HepG2 (cell line): ENCODE measurements at regions not wholly inside any gene's neighbourhood (a gene's known extent, or its start where the extent isn't known, plus 50 kb on each side); places are given as distances from the start of the nearest gene placed in this dataset.
"Not testable (repeated sequence)": the region's sequence is repeated elsewhere in the genome, so short reads cannot be mapped to it uniquely, and the experiment has no call there.

ENCODE experiments used
- ATAC-seq: fragments of 200-7000 bp; cut with Tn5 transposase; 3 replicates; pipeline ENCODE4 v1.9.1; 2020; ENCODE audit warnings: mild to moderate bottlenecking, moderate library complexity
- BruUV-seq: library from RNA; stranded (reverse); fragments of 400-500 nt; replicated peaks from 2 replicates; lab custom pipeline; 2021; lab: Mats Ljungman, UMichigan
- CTCF ChIA-PET: fragments of 300-600 bp; formaldehyde crosslinking; extraction: SDS; loops from one replicate; lab custom pipeline; 2021; ENCODE audit warnings: low total read pairs, inconsistent platforms, low intra/inter-chr PET ratio; lab: Yijun Ruan, JAX
- POLR2A ChIA-PET: fragments of 350-600 bp; sonication (Branson Sonifier 250); formaldehyde crosslinking; loops from one replicate; lab custom pipeline; 2020; ENCODE audit warnings: antibody characterized with exemption, inconsistent platforms; lab: Yijun Ruan, JAX
- DNase-seq: peaks from one replicate; pipeline ENCODE4 v3.0.0-alpha.2; 2015; ENCODE audit warnings: low spot score
- FAIRE-seq: peaks from 3 replicates; lab custom pipeline; 2011; peaks lifted over from hg19 to GRCh38; lab: Jason Lieb, UNC
- H2AFZ ChIP-seq: one replicate; pipeline ENCODE4 v1.6.1; 2011; ENCODE audit warnings: low read length, inconsistent platforms
- H3K27ac ChIP-seq: fragments of 300-600 bp; 3 replicates; pipeline ENCODE4 v1.8.0; 2011; ENCODE audit warnings: mixed run types, mild to moderate bottlenecking, mixed read lengths, low read length, inconsistent platforms; ENCODE audit not compliant: insufficient read depth; ENCODE audit errors: extremely low read length
- H3K27me3 ChIP-seq, 2 experiments: fragments of 200-600 bp in 1 of 2; 2 replicates in 1 of 2; 3 replicates in 1 of 2; pipeline versions ENCODE4 v1.6.0 to v1.8.0; 2011; ENCODE audit warnings: low read length in 2 of 2, mild to moderate bottlenecking in 2 of 2, moderate library complexity in 2 of 2, inconsistent platforms in 1 of 2; ENCODE audit not compliant: insufficient read depth in 2 of 2, control insufficient read depth in 1 of 2
- H3K36me3 ChIP-seq, 2 experiments: fragments of 200-600 bp in 1 of 2; replicated peaks in 1 of 2; 2 replicates in 1 of 2; 3 replicates in 1 of 2; pipeline versions ENCODE4 v1.5.1 to v1.8.0; 2011; ENCODE audit warnings: low read length in 2 of 2, inconsistent platforms in 1 of 2; ENCODE audit not compliant: insufficient read depth in 2 of 2, control insufficient read depth in 1 of 2
- H3K4me1 ChIP-seq: 2 replicates; pipeline ENCODE4 v1.5.1; 2012; ENCODE audit warnings: low read length, inconsistent platforms; ENCODE audit not compliant: insufficient read depth
- H3K4me2 ChIP-seq: 2 replicates; pipeline ENCODE4 v1.6.0; 2011; ENCODE audit warnings: low read depth, low read length, inconsistent platforms
- H3K4me3 ChIP-seq, 3 experiments: fragments of 200-600 bp in 1 of 3; sonication (generic), shearing (Covaris generic) in 1 of 3; replicated peaks in 1 of 3; 2 replicates each; pipeline ENCODE4 v1.5.1; 2011 to 2016; ENCODE audit warnings: low read length in 3 of 3, inconsistent platforms in 2 of 3, low read depth in 2 of 3, mild to moderate bottlenecking in 2 of 3, control low read depth in 1 of 3, mixed read lengths in 1 of 3; ENCODE audit not compliant: insufficient read depth in 1 of 3
- H3K79me2 ChIP-seq: one replicate; pipeline ENCODE4 v1.6.1; 2011; ENCODE audit warnings: low read length, inconsistent platforms; ENCODE audit not compliant: insufficient read depth
- H3K9ac ChIP-seq: 2 replicates; pipeline ENCODE4 v1.6.0; 2011; ENCODE audit warnings: mild to moderate bottlenecking, low read depth, low read length, inconsistent platforms; ENCODE audit not compliant: insufficient read depth
- H3K9me3 ChIP-seq: 2 replicates; pipeline ENCODE4 v1.5.1; 2012; ENCODE audit warnings: mild to moderate bottlenecking, low read length
- H4K20me1 ChIP-seq: 2 replicates; pipeline ENCODE4 v1.6.0; 2011; ENCODE audit warnings: inconsistent platforms, mild to moderate bottlenecking, low read length, moderate library complexity; ENCODE audit not compliant: insufficient read depth
- HNRNPL ChIP-seq: fragments of 200-400 bp; formaldehyde crosslinking; IDR thresholded peaks from 2 replicates; pipeline ENCODE4 v1.6.1; 2017; ENCODE audit warnings: mild to moderate bottlenecking, low read depth, low read length
- HNRNPLL ChIP-seq: fragments of 200-400 bp; formaldehyde crosslinking; IDR thresholded peaks from 2 replicates; pipeline ENCODE4 v1.6.1; 2017; ENCODE audit warnings: mild to moderate bottlenecking, low read depth, low read length; ENCODE audit not compliant: poor library complexity, severe bottlenecking
- NONO ChIP-seq, 2 experiments: fragments of 450-650 bp in 1 of 2; sonication (generic) in 1 of 2; formaldehyde crosslinking in 1 of 2; IDR thresholded peaks in 1 of 2; conservative IDR thresholded peaks in 1 of 2; 2 replicates each; pipeline versions ENCODE4 v1.6.1 to v1.8.0; 2017 to 2022; ENCODE audit warnings: mild to moderate bottlenecking in 1 of 2, missing genetic modification reagents in 1 of 2, moderate library complexity in 1 of 2
- PCBP1 ChIP-seq: fragments of 200-400 bp; formaldehyde crosslinking; IDR thresholded peaks from 2 replicates; pipeline ENCODE4 v1.6.1; 2017; ENCODE audit warnings: mild to moderate bottlenecking, low read depth, low read length, borderline replicate concordance
- RAD21 ChIP-seq: fragments of 450-650 bp; formaldehyde crosslinking; IDR thresholded peaks from 2 replicates; pipeline ENCODE4 v1.5.0; 2020; ENCODE audit warnings: mild to moderate bottlenecking
- SAFB2 ChIP-seq: sonication (generic); formaldehyde crosslinking; IDR thresholded peaks from 2 replicates; pipeline ENCODE4 v1.5.1; 2020; ENCODE audit warnings: missing genetic modification reagents, low read depth, mild to moderate bottlenecking, borderline replicate concordance
- SIN3A ChIP-seq: IDR thresholded peaks from 2 replicates; pipeline ENCODE4 v1.6.1; 2011; ENCODE audit warnings: low read depth, mild to moderate bottlenecking, control low read depth, low read length, borderline replicate concordance
- ZNF564 ChIP-seq: sonication (generic); formaldehyde crosslinking; IDR thresholded peaks from 2 replicates; pipeline ENCODE4 v1.8.1; 2023; ENCODE audit warnings: mild to moderate bottlenecking, missing genetic modification reagents
- ZNF773 ChIP-seq: sonication (generic); formaldehyde crosslinking; IDR thresholded peaks from 2 replicates; pipeline ENCODE4 v1.4.0; 2020; ENCODE audit warnings: missing genetic modification reagents, borderline replicate concordance
- ZXDC ChIP-seq: sonication (generic); formaldehyde crosslinking; IDR thresholded peaks from 2 replicates; pipeline ENCODE4 v1.5.0; 2020; ENCODE audit warnings: mild to moderate bottlenecking, missing genetic modification reagents
- WGBS: methylation state at CpG from one replicate; pipeline ENCODE4 v1.1.6; 2017; ENCODE audit warnings: low lambda C conversion rate; 5-methylcytosine and 5-hydroxymethylcytosine counted together
- in situ Hi-C: cut with HindIII; loops from 2 replicates; pipeline ENCODE4 v1.10.0; 2017; ENCODE audit warnings: low pct_unique_long_range_greater_than_20kb; ENCODE audit not compliant: extremely low pct_ligation_motif_present
- intact Hi-C: fragments of 100-400 bp; cut with micrococcal nuclease; formaldehyde crosslinking; loops from one replicate; pipeline ENCODE4 v1.10.0; 2022; ENCODE audit not compliant: unreplicated experiment
- TF ChIP-seq, protein P1 (sequence below): sonication (generic); formaldehyde crosslinking; IDR thresholded peaks from 2 replicates; pipeline ENCODE4 v1.8.1; 2023; ENCODE audit warnings: missing genetic modification reagents, inconsistent platforms, borderline replicate concordance

DNA sequence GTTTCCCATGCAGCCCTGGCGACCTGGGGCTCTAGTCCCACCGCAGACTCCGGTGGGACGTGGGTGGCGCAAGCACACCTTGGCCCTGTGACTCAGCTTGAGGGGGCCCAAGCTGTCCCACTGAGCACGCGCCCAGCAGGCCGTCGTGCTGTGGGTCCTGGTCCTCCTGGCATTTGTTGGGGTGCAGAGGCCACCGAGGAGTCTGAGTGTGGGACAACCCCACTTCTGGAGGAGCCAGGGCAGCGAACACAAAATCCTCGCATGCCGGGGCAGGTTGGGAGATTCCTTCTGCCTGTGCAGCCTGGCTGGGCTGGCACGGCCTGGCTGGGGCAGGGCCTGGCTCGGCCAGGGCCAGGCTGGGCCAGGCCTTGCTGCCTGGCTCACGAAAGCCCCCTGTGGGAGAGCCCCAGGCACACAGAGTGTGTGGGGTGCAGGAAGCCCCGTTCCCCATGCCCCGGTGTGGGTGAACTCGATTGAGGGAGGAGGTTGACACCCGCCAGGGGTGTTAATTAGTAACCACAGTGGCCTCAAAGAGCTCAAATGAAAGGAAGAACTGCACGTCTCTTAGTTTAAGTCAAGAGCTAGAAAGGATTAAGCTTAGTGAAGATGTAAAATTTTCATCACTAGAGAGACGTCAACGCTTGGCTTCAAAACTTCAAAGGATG, 1808.5 kb upstream of the DEFB115 start (continued):
- TF ChIP-seq ZXDC (no peak), PCBP1 (no peak), ZNF564 (CRISPR knock-in tag) (no peak), ZNF773 (no peak), RAD21 (no peak), HNRNPL (no peak), SAFB2 (CRISPR knock-in tag) (no peak)
- TF ChIP-seq, protein P1, sequence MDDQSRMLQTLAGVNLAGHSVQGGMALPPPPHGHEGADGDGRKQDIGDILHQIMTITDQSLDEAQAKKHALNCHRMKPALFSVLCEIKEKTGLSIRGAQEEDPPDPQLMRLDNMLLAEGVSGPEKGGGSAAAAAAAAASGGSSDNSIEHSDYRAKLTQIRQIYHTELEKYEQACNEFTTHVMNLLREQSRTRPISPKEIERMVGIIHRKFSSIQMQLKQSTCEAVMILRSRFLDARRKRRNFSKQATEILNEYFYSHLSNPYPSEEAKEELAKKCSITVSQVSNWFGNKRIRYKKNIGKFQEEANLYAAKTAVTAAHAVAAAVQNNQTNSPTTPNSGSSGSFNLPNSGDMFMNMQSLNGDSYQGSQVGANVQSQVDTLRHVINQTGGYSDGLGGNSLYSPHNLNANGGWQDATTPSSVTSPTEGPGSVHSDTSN (CRISPR knock-in tag) = no peak

GRCh38 chr20:29452186-29452585, 1805.3 kb upstream of the DEFB115 start:
- no peak overlapping the region for H3K4me3 ChIP-seq
- in situ Hi-C loops (no loop called here), intact Hi-C loops (no loop called here)
- no peak overlapping the region for H2AFZ ChIP-seq
- no peaks in the 10 kb centered on the region for H4K20me1 ChIP-seq
- H3K79me2 ChIP-seq = no peaks in the 10 kb centered on the region
- POLR2A ChIA-PET = no interaction called here
- 24% methylated on average over 8 of the region's 8 CpGs for WGBS
- CTCF ChIA-PET = no interaction called here
- H3K4me2 ChIP-seq = no peak overlapping the region
- BruUV-seq = no TSS peak
- H3K36me3 ChIP-seq = no peaks in the 10 kb centered on the region
- H3K9ac ChIP-seq = no peak overlapping the region
- peaks cover 18% of the 10 kb centered on the region; the same call in 1 of the 2 replicates for H3K9me3 ChIP-seq
- DNase-seq (no peak), ATAC-seq (no peak), FAIRE-seq (no peak)
- H3K27ac ChIP-seq = no peak overlapping the region
- no peaks in the 10 kb centered on the region for H3K4me1 ChIP-seq
- H3K27me3 ChIP-seq = no peaks in the 10 kb centered on the region
- TF ChIP-seq SIN3A (no peak), HNRNPLL (no peak), NONO (IDR thresholded peaks at IDR 0.05) (0 out of 2 replicates have a peak, but pooled peaks have one; percentile 22), NONO (CRISPR knock-in tag; conservative IDR thresholded peaks at IDR 0.05) (no peak)

DNA sequence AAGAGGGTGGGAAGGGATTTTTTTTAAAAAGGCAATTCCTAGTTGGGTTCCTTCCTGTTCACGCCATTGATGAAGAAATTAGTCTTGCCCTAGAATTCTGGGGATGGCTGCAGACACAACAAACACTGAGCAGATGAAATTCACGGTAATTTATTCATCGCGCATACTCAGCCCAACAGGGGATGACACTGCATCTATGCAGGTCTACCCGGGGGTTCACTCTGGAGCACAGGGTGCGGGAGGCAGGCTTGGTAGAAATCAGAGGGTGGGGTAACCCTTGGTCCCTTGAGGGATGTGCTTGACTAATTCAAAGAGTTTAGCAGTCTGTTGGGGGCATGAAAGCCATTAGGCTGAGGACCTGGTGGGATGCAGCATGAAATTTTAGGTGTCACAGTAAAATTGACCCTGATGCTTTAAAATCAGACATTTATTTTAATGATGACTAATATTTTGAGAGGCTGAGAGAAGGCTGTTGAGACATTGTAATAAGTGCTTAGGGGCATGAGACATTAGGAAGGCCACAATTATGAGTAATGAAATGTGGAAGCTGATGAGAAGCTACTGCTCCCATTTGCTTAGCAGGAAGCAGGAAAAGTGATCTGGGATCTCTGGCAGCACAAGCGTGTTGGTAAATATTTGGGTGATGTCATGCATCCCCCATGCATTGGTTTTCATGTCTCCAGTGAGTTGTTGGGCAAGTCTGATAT, 1800.3 kb upstream of the DEFB115 start:
- CTCF ChIA-PET, ATAC-seq: not testable (repeated sequence)
- WGBS = 16% methylated on average over 7 of the region's 7 CpGs

More for the DNA sequence above, 1800.3 kb upstream of the DEFB115 start:
- H4K20me1 ChIP-seq, H3K9ac ChIP-seq, H3K4me3 ChIP-seq, H3K27ac ChIP-seq, H3K4me2 ChIP-seq, FAIRE-seq, BruUV-seq, H3K4me1 ChIP-seq, H2AFZ ChIP-seq, POLR2A ChIA-PET, H3K27me3 ChIP-seq, intact Hi-C loops, H3K36me3 ChIP-seq, DNase-seq, in situ Hi-C loops, H3K79me2 ChIP-seq: not testable (repeated sequence)
- peaks cover 27% of the 10 kb centered on the region; the same call in 1 of the 2 replicates for H3K9me3 ChIP-seq
